ENCODE measurements at regions not wholly inside any gene's neighbourhood (a gene's known extent, or its start where the extent isn't known, plus 50 kb on each side); places are given as distances from the start of the nearest gene placed in this dataset.

- H3K9me3 Mint-ChIP-seq (ENCODE audit: unreplicated experiment) = peaks cover 3% of the 10 kb centered on the region
- ChIA-PET POLR2A (no interaction called here), CTCF (no interaction called here)
- BruUV-seq (replicated peaks) = no TSS peak
- Histone ChIP-seq H3K9me3 (no peaks in the 10 kb centered on the region), H3K27me3 (replicated peaks; ENCODE audit: control insufficient read depth, insufficient read depth, low read length) (no peaks in the 10 kb centered on the region), H3K4me1 (no peaks in the 10 kb centered on the region), H3K4me3 (ENCODE audit: low read depth, low read length) (no peak overlapping the region), H3K36me3 (ENCODE audit: control insufficient read depth, insufficient read depth, low read length) (no peaks in the 10 kb centered on the region)
- no peaks in the 10 kb centered on the region for H3K36me3 Mint-ChIP-seq (ENCODE audit: insufficient read depth, unreplicated experiment)
- H3K4me3 Mint-ChIP-seq (ENCODE audit: unreplicated experiment) = no peak overlapping the region
- no peak for DNase-seq
- intact Hi-C loops (cut with micrococcal nuclease; ENCODE audit: unreplicated experiment) = no loop called here
- H3K27me3 Mint-ChIP-seq (ENCODE audit: insufficient read depth, unreplicated experiment) = no peaks in the 10 kb centered on the region
- no peaks in the 10 kb centered on the region for H3K4me1 Mint-ChIP-seq (ENCODE audit: low read depth, unreplicated experiment)
- no peak for TF ChIP-seq CTCF (IDR thresholded peaks at IDR 0.05; ENCODE audit: insufficient read depth in 1 of 2, low read depth in 1 of 2, low read length in 1 of 2, severe bottlenecking in 1 of 2, unreplicated experiment in 1 of 2)
- no peak overlapping the region for H3K27ac Mint-ChIP-seq (ENCODE audit: unreplicated experiment)
Measured at GRCh38 chr3:87461036-87461435, 184.7 kb upstream of the POU1F1 start.

GRCh38 chr3:87448558-87448957 is 172.2 kb upstream of the POU1F1 start:
- Histone ChIP-seq H3K4me1 (peaks cover 17% of the 10 kb centered on the region), H3K4me3 (ENCODE audit: low read depth, low read length) (no peak overlapping the region), H3K27me3 (replicated peaks; ENCODE audit: control insufficient read depth, insufficient read depth, low read length) (no peaks in the 10 kb centered on the region), H3K9me3 (0 out of 2 replicates have a peak, but pooled peaks cover 6% of the 10 kb centered on the region), H3K36me3 (ENCODE audit: control insufficient read depth, insufficient read depth, low read length) (no peaks in the 10 kb centered on the region)
- Mint-ChIP-seq H3K4me3 (ENCODE audit: unreplicated experiment) (no peak overlapping the region), H3K4me1 (ENCODE audit: low read depth, unreplicated experiment) (peaks cover 11% of the 10 kb centered on the region), H3K36me3 (ENCODE audit: insufficient read depth, unreplicated experiment) (no peaks in the 10 kb centered on the region), H3K27ac (ENCODE audit: unreplicated experiment) (no peak overlapping the region), H3K27me3 (ENCODE audit: insufficient read depth, unreplicated experiment) (no peaks in the 10 kb centered on the region), H3K9me3 (ENCODE audit: unreplicated experiment) (peaks cover 19% of the 10 kb centered on the region)
- DNase-seq = no peak
- ChIA-PET CTCF (no interaction called here), POLR2A (no interaction called here)
- TF ChIP-seq CTCF (IDR thresholded peaks at IDR 0.05; ENCODE audit: insufficient read depth in 1 of 2, low read depth in 1 of 2, low read length in 1 of 2, severe bottlenecking in 1 of 2, unreplicated experiment in 1 of 2) = no peak
- no TSS peak for BruUV-seq (replicated peaks)
- intact Hi-C loops (cut with micrococcal nuclease; ENCODE audit: unreplicated experiment) = no loop called here

- BruUV-seq (replicated peaks) = no TSS peak
- H3K36me3 Mint-ChIP-seq (ENCODE audit: insufficient read depth, unreplicated experiment) = no peaks in the 10 kb centered on the region
- Histone ChIP-seq H3K4me1 (peaks cover 17% of the 10 kb centered on the region), H3K4me3 (ENCODE audit: low read depth, low read length) (no peak overlapping the region), H3K9me3 (0 out of 2 replicates have a peak, but pooled peaks cover 6% of the 10 kb centered on the region), H3K27me3 (replicated peaks; ENCODE audit: control insufficient read depth, insufficient read depth, low read length) (no peaks in the 10 kb centered on the region), H3K36me3 (ENCODE audit: control insufficient read depth, insufficient read depth, low read length) (no peaks in the 10 kb centered on the region)
- H3K9me3 Mint-ChIP-seq (ENCODE audit: unreplicated experiment) = peaks cover 19% of the 10 kb centered on the region
- ChIA-PET POLR2A (no interaction called here), CTCF (no interaction called here)
- TF ChIP-seq CTCF (IDR thresholded peaks at IDR 0.05; ENCODE audit: insufficient read depth in 1 of 2, low read depth in 1 of 2, low read length in 1 of 2, severe bottlenecking in 1 of 2, unreplicated experiment in 1 of 2) = no peak
- H3K4me3 Mint-ChIP-seq (ENCODE audit: unreplicated experiment) = no peak overlapping the region
- H3K27ac Mint-ChIP-seq (ENCODE audit: unreplicated experiment) = no peak overlapping the region
- no peaks in the 10 kb centered on the region for H3K27me3 Mint-ChIP-seq (ENCODE audit: insufficient read depth, unreplicated experiment)
- no peak for DNase-seq
- peaks cover 11% of the 10 kb centered on the region for H3K4me1 Mint-ChIP-seq (ENCODE audit: low read depth, unreplicated experiment)
- intact Hi-C loops (cut with micrococcal nuclease; ENCODE audit: unreplicated experiment) = no loop called here
Measured at GRCh38 chr3:87446849-87447387, 170.5 kb upstream of the POU1F1 start.

Data from Caco-2 (cell line).